Ovary (tissue), 3 donors: ENCODE measurements at regions not wholly inside any gene's neighbourhood (a gene's known extent, or its start where the extent isn't known, plus 50 kb on each side); places are given as distances from the start of the nearest gene placed in this dataset.

Experiments
- CTCF ChIP-seq, 3 donors: fragments of 450-650 bp in 2 of 3; fragments of 200-600 bp in 1 of 3; IDR thresholded peaks; one replicate each; pipeline versions ENCODE4 v1.5.1 to v1.8.0; 2016 to 2022; ENCODE audit warnings: antibody characterized with exemption in 3 of 3, mild to moderate bottlenecking in 1 of 3
- POLR2A ChIP-seq: fragments of 450-650 bp; IDR thresholded peaks from one replicate; pipeline ENCODE4 v1.6.1; 2017; ENCODE audit warnings: antibody characterized with exemption, mild to moderate bottlenecking, moderate library complexity
- donor health status: DM: no; HTN: no; CAD: no.

GRCh38 chr12:83317595-83317994 is 630.9 kb downstream of the TMTC2 start:
- TF ChIP-seq CTCF (IDR thresholded peaks at IDR 0.05) (no peak), POLR2A (no peak)
